GM10248 (cell line): ENCODE measurements at regions not wholly inside any gene's neighbourhood (a gene's known extent, or its start where the extent isn't known, plus 50 kb on each side); places are given as distances from the start of the nearest gene placed in this dataset.
A peak's percentile ranks its signal among the peaks of the same experiment; 100 is the strongest.
"Not testable (repeated sequence)": the region's sequence is repeated elsewhere in the genome, so short reads cannot be mapped to it uniquely, and the experiment has no call there.

Experiments used
- CTCF ChIA-PET: fragments of 300-600 bp; sonication (Branson Sonifier 250); formaldehyde crosslinking; extraction: SDS; loops from one replicate; lab custom pipeline; 2021; ENCODE audit warnings: antibody characterized with exemption; lab: Yijun Ruan, JAX
- POLR2A ChIA-PET: fragments of 350-650 bp; sonication (Branson Sonifier 250); formaldehyde crosslinking; extraction: SDS; loops from one replicate; lab custom pipeline; 2020; ENCODE audit warnings: antibody characterized with exemption; lab: Yijun Ruan, JAX
- DNase-seq: peaks from one replicate; pipeline ENCODE4 v3.0.0; 2012; ENCODE audit errors: extremely low spot score
- CTCF ChIP-seq: IDR thresholded peaks from 2 replicates; pipeline ENCODE4 v1.5.1; 2012; ENCODE audit warnings: mild to moderate bottlenecking, low read depth; ENCODE audit errors: extremely low read depth, missing control alignments, control extremely low read depth

GRCh38 chr14:105943973-105944602, 417.7 kb downstream of the TMEM121 start:
- POLR2A ChIA-PET = interaction anchor here (0.6 kb wide), 1 partner anchor 82 kb away, joined by 3 read pairs; no protein-coding TSS in a partner anchor

GRCh38 chr14:105944632-105945610, 418.5 kb downstream of the TMEM121 start:
- ChIA-PET POLR2A (interaction anchor here (0.6 kb wide), 1 partner anchor 83 kb away, joined by 3 read pairs; no protein-coding TSS in a partner anchor), CTCF (interaction anchor here (0.9 to 1.5 kb wide), 6 partner anchors 12 to 408 kb away, joined by 3 to 4 read pairs (median 4); no protein-coding TSS in a partner anchor)
- peak; percentile 68 for DNase-seq
- TF ChIP-seq CTCF = peak; percentile 62

More at GRCh38 chr14:105943973-105944602, 417.7 kb downstream of the TMEM121 start:
- DNase-seq = no peak
- no peak for TF ChIP-seq CTCF
- CTCF ChIA-PET = interaction anchor here (0.8 to 2.1 kb wide), 6 partner anchors 11 to 58 kb away, joined by 3 to 7 read pairs (median 3); no protein-coding TSS in a partner anchor

- CTCF ChIA-PET = interaction anchor here (0.9 to 1.5 kb wide), 5 partner anchors 12 to 299 kb away, joined by 3 to 4 read pairs (median 3); no protein-coding TSS in a partner anchor
- peak; percentile 27 for TF ChIP-seq CTCF
- DNase-seq = no peak
Observed at GRCh38 chr14:105945896-105946295, 419.5 kb downstream of the TMEM121 start.

GRCh38 chr14:105947599-105947998, 421.2 kb downstream of the TMEM121 start:
- no peak for TF ChIP-seq CTCF
- CTCF ChIA-PET = interaction anchor here (1.3 to 2.3 kb wide), 2 partner anchors 14 to 54 kb away, joined by 3 to 6 read pairs; no protein-coding TSS in a partner anchor
- POLR2A ChIA-PET = no interaction called here
- DNase-seq = no peak

More at GRCh38 chr14:105945896-105946295, 419.5 kb downstream of the TMEM121 start:
- POLR2A ChIA-PET = no interaction called here

- DNase-seq, POLR2A ChIA-PET: not testable (repeated sequence)
- CTCF ChIA-PET = interaction anchor here (1.3 to 2.3 kb wide), 3 partner anchors 16 to 52 kb away, joined by 3 to 6 read pairs (median 6); no protein-coding TSS in a partner anchor
Observed at GRCh38 chr14:105948955-105949354, 422.6 kb downstream of the TMEM121 start.

GRCh38 chr14:105950364-105950892, 424.0 kb downstream of the TMEM121 start:
- DNase-seq, POLR2A ChIA-PET: not testable (repeated sequence)
- CTCF ChIA-PET = interaction anchor here (1.3 to 1.9 kb wide), 2 partner anchors 50 to 51 kb away, joined by 4 to 6 read pairs; no protein-coding TSS in a partner anchor

GRCh38 chr14:105951399-105951798, 425.0 kb downstream of the TMEM121 start:
- ChIA-PET CTCF (interaction anchor here (1.9 kb wide), 1 partner anchor 49 kb away, joined by 6 read pairs; no protein-coding TSS in a partner anchor), POLR2A (no interaction called here)
- no peak for TF ChIP-seq CTCF
- no peak for DNase-seq
